Tibial nerve (tissue), 4 donors: ENCODE measurements at regions not wholly inside any gene's neighbourhood (a gene's known extent, or its start where the extent isn't known, plus 50 kb on each side); places are given as distances from the start of the nearest gene placed in this dataset.

ENCODE experiments used
- DNase-seq, 2 donors: peaks; one replicate each; pipeline ENCODE4 v3.0.0-alpha.2; 2019; ENCODE audit warnings: low spot score in 2 of 2
- H3K27ac ChIP-seq, 4 donors: fragments of 200-600 bp; sonication (generic) in 3 of 4; one replicate each; pipeline ENCODE4 v1.5.1; 2017 to 2019; ENCODE audit warnings: mild to moderate bottlenecking in 1 of 4
- H3K27me3 ChIP-seq, 2 donors: fragments of 200-600 bp; sonication (generic) in 1 of 2; one replicate each; pipeline versions ENCODE4 v1.5.1 to v1.6.0; 2017 to 2019
- H3K36me3 ChIP-seq, 3 donors: fragments of 200-600 bp; sonication (generic); one replicate each; pipeline ENCODE4 v1.5.1; 2018 to 2019
- H3K4me1 ChIP-seq, 4 donors: fragments of 200-600 bp; sonication (generic) in 3 of 4; one replicate each; pipeline ENCODE4 v1.5.1; 2017 to 2019
- H3K4me3 ChIP-seq, 4 donors: fragments of 200-600 bp; sonication (generic) in 3 of 4; one replicate each; pipeline ENCODE4 v1.5.1; 2017 to 2019; ENCODE audit warnings: mild to moderate bottlenecking in 1 of 4, moderate library complexity in 1 of 4
- H3K9me3 ChIP-seq, 4 donors: fragments of 200-600 bp; sonication (generic) in 3 of 4; one replicate each; pipeline ENCODE4 v1.5.1; 2017 to 2019
- EP300 ChIP-seq, 2 donors: sonication (generic); formaldehyde crosslinking; IDR thresholded peaks; one replicate each; pipeline ENCODE4 v1.6.1; 2017; ENCODE audit warnings: antibody characterized with exemption in 2 of 2, mild to moderate bottlenecking in 1 of 2
- POLR2A ChIP-seq, 2 donors: fragments of 450-650 bp; IDR thresholded peaks; one replicate each; pipeline ENCODE4 v1.6.1; 2017; ENCODE audit warnings: antibody characterized with exemption in 2 of 2, mild to moderate bottlenecking in 2 of 2, moderate library complexity in 2 of 2
- WGBS, 2 donors: methylation state at CpG; one replicate each; pipeline ENCODE4 v1.1.5; 2018; 5-methylcytosine and 5-hydroxymethylcytosine counted together
- TF ChIP-seq, protein P1 (sequence below), 5 experiments: fragments of 200-600 bp in 3 of 5; fragments of 450-650 bp in 2 of 5; sonication (generic) in 3 of 5; IDR thresholded peaks; one replicate each; pipeline ENCODE4 v1.5.1; 2016 to 2019; ENCODE audit warnings: antibody characterized with exemption in 5 of 5, mild to moderate bottlenecking in 3 of 5, moderate library complexity in 2 of 5

DNA sequence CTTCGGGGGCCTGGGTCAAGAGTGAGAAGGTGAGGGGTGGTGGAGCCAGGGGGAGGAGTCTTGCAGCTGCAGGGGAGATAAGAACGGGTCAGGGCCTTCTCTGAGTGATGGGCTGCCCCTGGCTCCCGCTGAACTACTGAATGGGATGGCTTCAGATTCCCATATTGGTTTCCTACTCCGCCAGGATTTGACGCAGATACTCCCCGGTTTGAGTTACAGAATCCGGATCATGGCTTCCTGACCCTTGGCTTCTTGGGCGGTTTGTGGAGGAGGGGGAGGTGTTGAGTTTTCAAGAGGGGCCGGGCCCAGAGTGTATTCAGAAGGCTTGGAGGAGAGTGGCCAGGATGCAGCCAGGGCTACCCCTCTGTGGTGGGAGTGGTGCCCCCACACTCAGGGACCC lies 119.9 kb upstream of the ATP2B2 start:
- Histone ChIP-seq H3K4me3 (no peak overlapping the region), H3K4me1 (no peaks in the 10 kb centered on the region), H3K27me3 (peaks cover 0 to 6% of the 10 kb centered on the region in 2 donors), H3K27ac (no peak overlapping the region), H3K9me3 (no peaks in the 10 kb centered on the region), H3K36me3 (no peaks in the 10 kb centered on the region)
- TF ChIP-seq POLR2A (IDR thresholded peaks at IDR 0.05) (no peak), EP300 (IDR thresholded peaks at IDR 0.05) (no peak)
- no peak for DNase-seq
- WGBS, 2 donors = 33 to 59% methylated on average over 9 of the region's 9 CpGs

DNA sequence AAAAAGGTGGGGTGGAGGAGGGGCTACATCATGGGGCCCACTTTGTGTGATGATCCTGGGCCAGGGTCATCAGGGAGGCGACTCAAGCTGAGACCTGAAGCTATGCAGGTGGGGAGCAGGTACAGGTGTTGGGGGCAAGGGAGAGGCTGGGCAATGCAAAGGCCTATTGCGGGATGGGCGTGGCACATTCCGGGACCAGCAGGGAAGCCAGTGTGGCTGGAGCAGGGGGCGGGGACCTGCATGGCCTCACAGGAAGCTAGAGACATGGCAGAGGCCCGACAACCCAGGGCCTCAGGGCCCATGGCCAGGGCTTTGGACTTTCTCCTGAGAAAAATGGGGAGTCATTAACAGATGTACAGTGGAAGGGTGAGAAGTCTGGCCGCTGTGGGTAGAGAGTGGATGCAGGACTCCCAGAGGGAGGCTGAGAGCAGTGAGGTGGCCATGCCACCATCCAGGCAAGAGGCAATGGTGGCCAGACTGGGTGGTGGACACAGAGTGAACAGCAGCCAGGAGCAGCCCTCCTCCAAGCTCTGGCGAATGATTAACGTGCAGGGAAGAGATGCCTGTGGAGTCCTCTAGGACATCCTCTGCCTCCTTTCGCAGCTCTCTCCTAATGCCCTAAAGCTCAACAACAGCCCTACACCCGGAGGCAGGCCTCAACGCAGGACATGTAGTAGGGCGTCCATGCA lies 122.6 kb upstream of the ATP2B2 start:
- H3K27ac ChIP-seq = no peak overlapping the region
- DNase-seq = no peak
- 61 to 66% methylated on average over 13 of the region's 13 CpGs for WGBS, 2 donors
- H3K4me3 ChIP-seq = no peak overlapping the region
- no peaks in the 10 kb centered on the region for H3K4me1 ChIP-seq
- TF ChIP-seq EP300 (IDR thresholded peaks at IDR 0.05) (no peak), POLR2A (IDR thresholded peaks at IDR 0.05) (no peak)
- TF ChIP-seq, protein P1, sequence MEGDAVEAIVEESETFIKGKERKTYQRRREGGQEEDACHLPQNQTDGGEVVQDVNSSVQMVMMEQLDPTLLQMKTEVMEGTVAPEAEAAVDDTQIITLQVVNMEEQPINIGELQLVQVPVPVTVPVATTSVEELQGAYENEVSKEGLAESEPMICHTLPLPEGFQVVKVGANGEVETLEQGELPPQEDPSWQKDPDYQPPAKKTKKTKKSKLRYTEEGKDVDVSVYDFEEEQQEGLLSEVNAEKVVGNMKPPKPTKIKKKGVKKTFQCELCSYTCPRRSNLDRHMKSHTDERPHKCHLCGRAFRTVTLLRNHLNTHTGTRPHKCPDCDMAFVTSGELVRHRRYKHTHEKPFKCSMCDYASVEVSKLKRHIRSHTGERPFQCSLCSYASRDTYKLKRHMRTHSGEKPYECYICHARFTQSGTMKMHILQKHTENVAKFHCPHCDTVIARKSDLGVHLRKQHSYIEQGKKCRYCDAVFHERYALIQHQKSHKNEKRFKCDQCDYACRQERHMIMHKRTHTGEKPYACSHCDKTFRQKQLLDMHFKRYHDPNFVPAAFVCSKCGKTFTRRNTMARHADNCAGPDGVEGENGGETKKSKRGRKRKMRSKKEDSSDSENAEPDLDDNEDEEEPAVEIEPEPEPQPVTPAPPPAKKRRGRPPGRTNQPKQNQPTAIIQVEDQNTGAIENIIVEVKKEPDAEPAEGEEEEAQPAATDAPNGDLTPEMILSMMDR (IDR thresholded peaks at IDR 0.05) = no peak
- H3K27me3 ChIP-seq = peaks cover 0 to 6% of the 10 kb centered on the region in 2 donors
- H3K9me3 ChIP-seq = no peaks in the 10 kb centered on the region
- no peaks in the 10 kb centered on the region for H3K36me3 ChIP-seq

- no peaks in the 10 kb centered on the region for H3K9me3 ChIP-seq
- DNase-seq = no peak
- no peak overlapping the region for H3K4me3 ChIP-seq
- TF ChIP-seq EP300 (IDR thresholded peaks at IDR 0.05) = no peak
- TF ChIP-seq, protein P1 (IDR thresholded peaks at IDR 0.05) = no peak
- no peak for TF ChIP-seq POLR2A (IDR thresholded peaks at IDR 0.05)
- 86 to 89% methylated on average over 30 of the region's 30 CpGs for WGBS, 2 donors
- no peaks in the 10 kb centered on the region for H3K4me1 ChIP-seq
- H3K36me3 ChIP-seq = no peaks in the 10 kb centered on the region
- peaks cover 0 to 6% of the 10 kb centered on the region in 2 donors for H3K27me3 ChIP-seq
- no peak overlapping the region for H3K27ac ChIP-seq
Measured at GRCh38 chr3:10628891-10629670, 123.7 kb upstream of the ATP2B2 start.

- TF ChIP-seq EP300 (IDR thresholded peaks at IDR 0.05) (no peak), POLR2A (IDR thresholded peaks at IDR 0.05) (no peak)
- TF ChIP-seq, protein P1 (IDR thresholded peaks at IDR 0.05) = no peak
- no peak for DNase-seq
- 70 to 74% methylated on average over 7 of the region's 7 CpGs for WGBS, 2 donors
- Histone ChIP-seq H3K9me3 (no peaks in the 10 kb centered on the region), H3K27me3 (peaks cover 0 to 6% of the 10 kb centered on the region in 2 donors), H3K4me3 (no peak overlapping the region), H3K4me1 (no peaks in the 10 kb centered on the region), H3K27ac (no peak overlapping the region), H3K36me3 (no peaks in the 10 kb centered on the region)
Measured at GRCh38 chr3:10629671-10630040, 124.3 kb upstream of the ATP2B2 start.

- Histone ChIP-seq H3K27ac (no peak overlapping the region), H3K27me3 (no peaks in the 10 kb centered on the region), H3K4me1 (no peaks in the 10 kb centered on the region), H3K36me3 (no peaks in the 10 kb centered on the region), H3K4me3 (no peak overlapping the region), H3K9me3 (no peaks in the 10 kb centered on the region)
- no peak for TF ChIP-seq EP300 (IDR thresholded peaks at IDR 0.05)
- TF ChIP-seq, protein P1 (IDR thresholded peaks at IDR 0.05) = no peak
- TF ChIP-seq POLR2A (IDR thresholded peaks at IDR 0.05) = no peak
- WGBS, 2 donors = 86 to 95% methylated on average over 1 of the region's 1 CpG
- no peak for DNase-seq
Measured at GRCh38 chr3:10631224-10631623, 125.8 kb upstream of the ATP2B2 start.
